IMR-90 (cell line): ENCODE measurements at regions not wholly inside any gene's neighbourhood (a gene's known extent, or its start where the extent isn't known, plus 50 kb on each side); places are given as distances from the start of the nearest gene placed in this dataset.
A peak's percentile ranks its signal among the peaks of the same experiment; 100 is the strongest.

Experiments used
- CHD1 ChIP-seq: IDR thresholded peaks from 2 replicates; pipeline ENCODE4 v1.6.1; 2012; ENCODE audit warnings: low read depth, low read length, improper control_type of control experiment
- CTCF ChIP-seq: conservative IDR thresholded peaks from 2 replicates; pipeline ENCODE4 v1.5.1; 2012; ENCODE audit warnings: mild to moderate bottlenecking, low read depth, low read length, improper control_type of control experiment
- MXI1 ChIP-seq: IDR thresholded peaks from 2 replicates; pipeline ENCODE4 v1.6.1; 2012; ENCODE audit warnings: low read depth, mild to moderate bottlenecking, low read length, moderate library complexity, borderline replicate concordance
- POLR2A ChIP-seq: IDR thresholded peaks from 2 replicates; pipeline ENCODE4 v1.6.1; 2012; ENCODE audit warnings: mild to moderate bottlenecking, low read depth, low read length
- RAD21 ChIP-seq: IDR thresholded peaks from 2 replicates; pipeline ENCODE4 v1.6.1; 2012; ENCODE audit warnings: low read length, improper control_type of control experiment
- SMC3 ChIP-seq: fragments of 150-350 bp; IDR thresholded peaks from 2 replicates; pipeline ENCODE4 v1.6.1; 2016; ENCODE audit warnings: low read depth, mild to moderate bottlenecking, antibody characterized with exemption, low read length, moderate library complexity

- 0 out of 2 replicates have a peak, but pooled peaks have one; percentile 19 for TF ChIP-seq CTCF
- TF ChIP-seq SMC3, result no peak
- TF ChIP-seq RAD21, result no peak
- no peak for TF ChIP-seq MXI1
- TF ChIP-seq POLR2A, result no peak
- TF ChIP-seq CHD1, result no peak
Measured at GRCh38 chr13:71240911-71241310, 626.1 kb downstream of the DACH1 start.
